PC-3 (cell line): ENCODE measurements at regions not wholly inside any gene's neighbourhood (a gene's known extent, or its start where the extent isn't known, plus 50 kb on each side); places are given as distances from the start of the nearest gene placed in this dataset.

Experiments used
- ATAC-seq: fragments of 200-7000 bp; cut with Tn5 transposase; 2 replicates; pipeline ENCODE4 v1.9.1; 2020; ENCODE audit warnings: mild to moderate bottlenecking, moderate library complexity
- BruUV-seq: library from RNA; stranded (reverse); fragments of 400-500 nt; replicated peaks from 2 replicates; lab custom pipeline; 2021; lab: Mats Ljungman, UMichigan
- CTCF ChIA-PET: fragments of 300-600 bp; sonication (Branson Sonifier 250); formaldehyde crosslinking; loops from one replicate; lab custom pipeline; 2022; ENCODE audit warnings: antibody characterized with exemption; lab: Charles Lee
- POLR2A ChIA-PET: fragments of 300-600 bp; sonication (Branson Sonifier 250); formaldehyde crosslinking; loops from one replicate; lab custom pipeline; 2022; ENCODE audit warnings: antibody characterized with exemption; ENCODE audit not compliant: unreplicated experiment; lab: Charles Lee
- DNase-seq: peaks from one replicate; pipeline ENCODE4 v3.0.0-alpha.2; 2015
- H2AFZ ChIP-seq: fragments of 300-600 bp; sonication (generic); 2 replicates; pipeline ENCODE4 v1.6.0; 2016; ENCODE audit warnings: antibody characterized with exemption, low read length
- H3F3A ChIP-seq: fragments of 300-600 bp; sonication (generic); one replicate; pipeline ENCODE4 v1.6.0; 2017; ENCODE audit warnings: antibody characterized with exemption, low read length, control low read depth, mild to moderate bottlenecking; ENCODE audit not compliant: unreplicated experiment
- H3K27ac ChIP-seq: fragments of 300-600 bp; sonication (generic); 2 replicates; pipeline ENCODE4 v1.5.1; 2016; ENCODE audit warnings: mild to moderate bottlenecking, low read length
- H3K27me3 ChIP-seq: fragments of 300-600 bp; sonication (generic); 2 replicates; pipeline ENCODE4 v1.6.1; 2016; ENCODE audit warnings: low read length, mixed read lengths
- H3K36me3 ChIP-seq: fragments of 300-600 bp; sonication (generic); 2 replicates; pipeline ENCODE4 v1.6.1; 2016; ENCODE audit warnings: low read depth, mixed run types, low read length, mixed read lengths
- H3K4me1 ChIP-seq: fragments of 300-600 bp; sonication (generic); 2 replicates; pipeline ENCODE4 v1.5.1; 2016; ENCODE audit warnings: low read length; ENCODE audit not compliant: insufficient read depth
- H3K4me2 ChIP-seq: fragments of 300-600 bp; sonication (generic); 2 replicates; pipeline ENCODE4 v1.6.0; 2016; ENCODE audit warnings: low read length
- H3K4me3 ChIP-seq: fragments of 300-600 bp; sonication (generic); 2 replicates; pipeline ENCODE4 v1.5.1; 2016; ENCODE audit warnings: mild to moderate bottlenecking, low read length, mixed read lengths
- H3K79me2 ChIP-seq: fragments of 300-600 bp; sonication (generic); 2 replicates; pipeline ENCODE4 v1.6.1; 2017; ENCODE audit warnings: low read length, mixed read lengths
- H3K9ac ChIP-seq: fragments of 300-600 bp; sonication (generic); 2 replicates; pipeline ENCODE4 v1.6.0; 2016; ENCODE audit warnings: mild to moderate bottlenecking, low read length
- H3K9me2 ChIP-seq: fragments of 300-600 bp; sonication (generic); replicated peaks from 2 replicates; pipeline ENCODE4 v1.6.1; 2016; ENCODE audit warnings: mixed run types, low read length, mixed read lengths
- H3K9me3 ChIP-seq: fragments of 300-600 bp; sonication (generic); 2 replicates; pipeline ENCODE4 v1.6.1; 2016; ENCODE audit warnings: low read length, mixed read lengths
- H4K20me1 ChIP-seq: fragments of 300-600 bp; sonication (generic); 2 replicates; pipeline ENCODE4 v1.6.1; 2016; ENCODE audit warnings: low read length, mixed read lengths
- EZH2 ChIP-seq: fragments of 300-600 bp; sonication (generic); IDR thresholded peaks from one replicate; pipeline ENCODE4 v1.6.1; 2017; ENCODE audit warnings: antibody characterized with exemption, mild to moderate bottlenecking, low read length; ENCODE audit not compliant: unreplicated experiment
- EZH2phosphoT487 ChIP-seq: fragments of 300-600 bp; sonication (generic); IDR thresholded peaks from 2 replicates; pipeline ENCODE4 v1.6.1; 2018; ENCODE audit warnings: mild to moderate bottlenecking, antibody characterized with exemption, low read length, borderline replicate concordance
- intact Hi-C: fragments of 100-400 bp; cut with micrococcal nuclease; formaldehyde crosslinking; loops from 2 replicates; pipeline ENCODE4 v1.9.0; 2023
- TF ChIP-seq, protein P1 (sequence below): fragments of 300-600 bp; sonication (generic); conservative IDR thresholded peaks from 2 replicates; pipeline ENCODE4 v1.5.1; 2017; ENCODE audit warnings: antibody characterized with exemption, low read depth, mild to moderate bottlenecking, low read length

DNA sequence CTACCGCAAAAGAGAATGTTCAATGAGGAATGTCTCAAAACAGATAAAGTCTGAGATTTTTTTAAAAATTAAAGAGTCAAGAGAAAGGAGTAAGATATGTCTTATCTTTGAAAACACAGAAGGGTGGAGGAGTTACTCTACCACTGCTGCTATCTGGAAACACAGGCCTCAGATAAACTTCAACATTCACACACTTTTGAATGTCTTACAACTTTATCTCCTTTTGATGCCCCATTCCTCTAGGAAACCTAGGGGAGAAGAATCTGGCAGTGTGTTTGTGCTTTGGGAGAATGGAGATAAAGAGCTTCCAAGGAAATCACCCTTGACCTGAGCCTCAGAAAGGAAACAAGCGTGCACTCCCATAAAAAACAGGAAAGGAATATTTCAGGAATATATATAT is 468.2 kb downstream of the PLOD2 start:
- no peak for DNase-seq
- intact Hi-C loops: no loop called here
- CTCF ChIA-PET: no interaction called here
- H3K27ac ChIP-seq: no peak overlapping the region
- H3K9me2 ChIP-seq: no peaks in the 10 kb centered on the region
- no peak overlapping the region for H2AFZ ChIP-seq
- TF ChIP-seq EZH2 (no peak), EZH2phosphoT487 (no peak)
- TF ChIP-seq, protein P1, sequence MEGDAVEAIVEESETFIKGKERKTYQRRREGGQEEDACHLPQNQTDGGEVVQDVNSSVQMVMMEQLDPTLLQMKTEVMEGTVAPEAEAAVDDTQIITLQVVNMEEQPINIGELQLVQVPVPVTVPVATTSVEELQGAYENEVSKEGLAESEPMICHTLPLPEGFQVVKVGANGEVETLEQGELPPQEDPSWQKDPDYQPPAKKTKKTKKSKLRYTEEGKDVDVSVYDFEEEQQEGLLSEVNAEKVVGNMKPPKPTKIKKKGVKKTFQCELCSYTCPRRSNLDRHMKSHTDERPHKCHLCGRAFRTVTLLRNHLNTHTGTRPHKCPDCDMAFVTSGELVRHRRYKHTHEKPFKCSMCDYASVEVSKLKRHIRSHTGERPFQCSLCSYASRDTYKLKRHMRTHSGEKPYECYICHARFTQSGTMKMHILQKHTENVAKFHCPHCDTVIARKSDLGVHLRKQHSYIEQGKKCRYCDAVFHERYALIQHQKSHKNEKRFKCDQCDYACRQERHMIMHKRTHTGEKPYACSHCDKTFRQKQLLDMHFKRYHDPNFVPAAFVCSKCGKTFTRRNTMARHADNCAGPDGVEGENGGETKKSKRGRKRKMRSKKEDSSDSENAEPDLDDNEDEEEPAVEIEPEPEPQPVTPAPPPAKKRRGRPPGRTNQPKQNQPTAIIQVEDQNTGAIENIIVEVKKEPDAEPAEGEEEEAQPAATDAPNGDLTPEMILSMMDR: no peak
- no peaks in the 10 kb centered on the region for H4K20me1 ChIP-seq
- H3K9me3 ChIP-seq: no peaks in the 10 kb centered on the region
- no peak overlapping the region for H3K4me2 ChIP-seq
- BruUV-seq: no TSS peak
- H3K9ac ChIP-seq: no peak overlapping the region
- H3K36me3 ChIP-seq: no peaks in the 10 kb centered on the region
- POLR2A ChIA-PET: no interaction called here
- no peaks in the 10 kb centered on the region for H3K79me2 ChIP-seq
- H3K27me3 ChIP-seq: no peaks in the 10 kb centered on the region
- H3K4me1 ChIP-seq: no peaks in the 10 kb centered on the region
- ATAC-seq: no peak
- no peak overlapping the region for H3K4me3 ChIP-seq
- no peaks in the 10 kb centered on the region for H3F3A ChIP-seq

DNA sequence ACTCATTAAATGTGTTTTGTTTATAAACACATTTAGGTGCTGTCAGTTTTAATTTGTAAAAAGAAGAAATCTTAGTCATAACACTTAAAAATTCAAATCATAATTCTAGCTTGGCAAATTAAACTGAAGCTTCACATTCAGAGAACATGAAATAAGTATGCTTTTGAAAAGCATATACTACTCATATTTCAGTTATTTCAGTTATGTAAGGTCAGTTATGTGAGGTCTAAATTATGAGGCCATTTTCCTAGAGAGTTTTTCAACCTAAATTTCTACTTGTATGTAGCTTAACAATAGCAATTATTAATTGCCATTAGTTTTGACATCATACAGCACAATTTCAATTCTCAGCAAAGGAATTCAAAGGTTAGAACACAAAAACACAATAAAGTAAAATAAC is 465.0 kb downstream of the PLOD2 start:
- DNase-seq (no peak), ATAC-seq (no peak)
- no peaks in the 10 kb centered on the region for H3K4me1 ChIP-seq
- intact Hi-C loops: no loop called here
- TF ChIP-seq EZH2phosphoT487 (no peak), EZH2 (no peak)
- TF ChIP-seq, protein P1: no peak
- no peak overlapping the region for H3K27ac ChIP-seq
- H3K9me3 ChIP-seq: no peaks in the 10 kb centered on the region
- H3K4me2 ChIP-seq: no peak overlapping the region
- H3K9ac ChIP-seq: no peak overlapping the region
- H4K20me1 ChIP-seq: no peaks in the 10 kb centered on the region
- H2AFZ ChIP-seq: no peak overlapping the region
- no peaks in the 10 kb centered on the region for H3K9me2 ChIP-seq
- BruUV-seq: no TSS peak
- H3F3A ChIP-seq: no peaks in the 10 kb centered on the region
- no peak overlapping the region for H3K4me3 ChIP-seq
- H3K27me3 ChIP-seq: no peaks in the 10 kb centered on the region
- no peaks in the 10 kb centered on the region for H3K36me3 ChIP-seq
- ChIA-PET CTCF (no interaction called here), POLR2A (no interaction called here)
- no peaks in the 10 kb centered on the region for H3K79me2 ChIP-seq

- Histone ChIP-seq H3K4me1 (no peaks in the 10 kb centered on the region), H3K36me3 (no peaks in the 10 kb centered on the region), H3K4me3 (no peak overlapping the region), H2AFZ (no peak overlapping the region), H3K9me2 (no peaks in the 10 kb centered on the region), H3K27me3 (no peaks in the 10 kb centered on the region), H3K4me2 (no peak overlapping the region), H3K79me2 (no peaks in the 10 kb centered on the region), H3K9me3 (no peaks in the 10 kb centered on the region), H4K20me1 (no peaks in the 10 kb centered on the region), H3K9ac (no peak overlapping the region), H3F3A (no peaks in the 10 kb centered on the region), H3K27ac (no peak overlapping the region)
- ChIA-PET CTCF (no interaction called here), POLR2A (no interaction called here)
- TF ChIP-seq EZH2 (no peak), EZH2phosphoT487 (no peak)
- TF ChIP-seq, protein P1: no peak
- no TSS peak for BruUV-seq
- intact Hi-C loops: no loop called here
- DNase-seq (no peak), ATAC-seq (no peak)
Measured at GRCh38 chr3:145698250-145698649, 462.7 kb downstream of the PLOD2 start.
